GM12801 (cell line): ENCODE measurements at regions not wholly inside any gene's neighbourhood (a gene's known extent, or its start where the extent isn't known, plus 50 kb on each side); places are given as distances from the start of the nearest gene placed in this dataset.

Experiments
- TF ChIP-seq, protein P1 (sequence below): IDR thresholded peaks from one replicate; pipeline ENCODE4 v1.5.1; 2011; ENCODE audit warnings: control low read depth; ENCODE audit not compliant: insufficient read length; ENCODE audit errors: extremely low read depth

DNA sequence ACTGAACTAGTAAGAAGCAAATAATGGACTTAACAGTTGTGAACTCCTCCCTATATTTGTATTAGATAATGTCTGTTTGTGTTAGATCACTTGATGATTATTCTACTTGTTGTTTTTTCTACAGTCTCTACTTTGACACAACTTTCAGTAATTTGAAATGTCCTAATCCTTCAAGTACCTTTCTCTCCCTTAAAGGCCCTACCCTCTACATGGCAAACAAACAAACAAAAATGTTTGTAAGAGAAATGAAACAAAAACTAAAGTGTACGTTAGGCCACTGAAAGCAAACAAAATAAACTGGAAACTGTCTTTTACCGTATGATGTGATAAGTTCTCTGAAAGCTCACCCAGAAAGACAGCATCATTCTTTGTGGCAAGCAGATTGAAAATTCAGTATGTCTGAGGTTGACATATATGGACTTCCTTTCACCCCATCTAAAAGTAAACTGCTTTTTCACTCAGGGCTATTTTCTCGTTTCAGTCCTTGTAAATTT, 255.9 kb upstream of the SNX7 start:
- TF ChIP-seq, protein P1, sequence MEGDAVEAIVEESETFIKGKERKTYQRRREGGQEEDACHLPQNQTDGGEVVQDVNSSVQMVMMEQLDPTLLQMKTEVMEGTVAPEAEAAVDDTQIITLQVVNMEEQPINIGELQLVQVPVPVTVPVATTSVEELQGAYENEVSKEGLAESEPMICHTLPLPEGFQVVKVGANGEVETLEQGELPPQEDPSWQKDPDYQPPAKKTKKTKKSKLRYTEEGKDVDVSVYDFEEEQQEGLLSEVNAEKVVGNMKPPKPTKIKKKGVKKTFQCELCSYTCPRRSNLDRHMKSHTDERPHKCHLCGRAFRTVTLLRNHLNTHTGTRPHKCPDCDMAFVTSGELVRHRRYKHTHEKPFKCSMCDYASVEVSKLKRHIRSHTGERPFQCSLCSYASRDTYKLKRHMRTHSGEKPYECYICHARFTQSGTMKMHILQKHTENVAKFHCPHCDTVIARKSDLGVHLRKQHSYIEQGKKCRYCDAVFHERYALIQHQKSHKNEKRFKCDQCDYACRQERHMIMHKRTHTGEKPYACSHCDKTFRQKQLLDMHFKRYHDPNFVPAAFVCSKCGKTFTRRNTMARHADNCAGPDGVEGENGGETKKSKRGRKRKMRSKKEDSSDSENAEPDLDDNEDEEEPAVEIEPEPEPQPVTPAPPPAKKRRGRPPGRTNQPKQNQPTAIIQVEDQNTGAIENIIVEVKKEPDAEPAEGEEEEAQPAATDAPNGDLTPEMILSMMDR = no peak

DNA sequence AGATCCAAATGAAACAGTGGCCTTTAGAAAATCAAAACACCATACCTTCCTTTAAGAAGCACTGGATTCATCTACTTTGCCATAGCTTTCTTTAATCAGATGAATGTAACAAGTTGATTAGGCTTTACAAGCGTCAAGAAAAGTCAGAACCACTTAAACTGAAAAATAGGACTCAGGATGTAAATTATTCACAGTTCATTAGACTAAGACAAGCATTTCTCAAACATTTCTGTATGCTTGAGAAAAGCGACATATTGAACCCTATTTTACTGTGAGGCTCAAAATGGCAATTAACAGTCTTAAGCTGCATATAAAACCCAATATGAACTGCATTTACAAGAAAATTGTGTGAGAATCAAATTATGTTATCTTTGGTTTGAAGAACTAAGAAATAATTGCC, 256.7 kb upstream of the SNX7 start:
- TF ChIP-seq, protein P1 = no peak

DNA sequence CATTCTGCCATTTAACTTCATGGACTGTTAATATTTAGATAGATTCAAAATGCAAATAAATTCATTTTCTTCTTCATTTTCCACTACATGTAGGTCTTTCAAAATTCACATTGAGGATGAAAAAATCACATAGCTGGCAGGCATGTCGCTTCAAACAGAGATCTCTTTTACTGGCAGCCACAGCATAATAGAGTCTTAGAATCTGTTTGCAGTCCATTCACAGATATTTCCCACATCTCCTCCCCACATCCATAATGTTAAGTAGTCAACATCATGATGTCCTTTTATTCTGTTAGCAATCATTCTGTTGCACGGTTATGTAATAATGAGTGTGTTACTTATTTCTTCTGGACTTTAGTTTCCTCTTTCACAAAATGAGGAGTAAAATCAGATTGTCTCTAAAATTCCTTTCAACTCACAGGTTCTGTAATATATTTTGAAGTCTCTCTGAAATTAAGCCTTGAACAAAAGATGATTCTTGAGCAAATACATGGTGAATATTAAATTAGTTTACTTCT, 257.5 kb upstream of the SNX7 start:
- TF ChIP-seq, protein P1 = no peak

DNA sequence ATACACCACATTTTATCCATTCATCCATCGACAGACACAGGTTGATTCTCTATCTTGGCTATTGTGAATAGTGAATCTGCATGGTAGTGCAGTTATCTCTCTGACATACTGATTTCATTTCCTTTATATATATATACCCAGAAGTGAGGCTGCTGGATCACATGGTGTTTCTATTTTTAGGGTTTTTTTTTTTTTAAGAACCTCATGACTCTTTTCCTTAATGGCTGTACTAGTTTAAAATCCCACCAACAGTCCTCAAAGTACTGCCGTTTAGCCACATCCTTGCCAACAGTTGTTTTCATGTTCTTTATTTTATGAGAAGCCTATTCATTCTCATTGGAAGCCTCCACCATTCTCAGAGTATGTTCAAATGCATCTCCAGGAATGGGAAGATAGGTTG, 258.7 kb upstream of the SNX7 start:
- TF ChIP-seq, protein P1 = no peak

DNA sequence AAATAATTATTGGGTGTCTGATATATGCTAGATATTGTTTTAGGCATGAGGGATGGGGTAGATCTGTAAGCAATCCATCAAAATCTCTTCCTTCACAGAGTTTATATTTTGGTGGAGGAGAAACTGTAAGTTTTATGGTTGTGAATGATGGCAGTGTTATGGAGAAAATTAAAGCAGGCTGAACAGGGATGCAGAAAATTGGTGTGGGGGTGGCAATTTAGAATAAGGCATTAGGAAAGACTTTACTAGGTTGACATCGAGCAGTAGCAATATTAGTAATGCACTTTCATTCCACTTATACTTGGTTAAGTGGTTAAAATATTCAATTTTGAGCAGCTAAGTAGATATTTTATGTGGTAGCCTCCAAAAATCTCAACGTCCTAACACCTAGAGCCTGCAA, 261.1 kb upstream of the SNX7 start:
- TF ChIP-seq, protein P1 = no peak

DNA sequence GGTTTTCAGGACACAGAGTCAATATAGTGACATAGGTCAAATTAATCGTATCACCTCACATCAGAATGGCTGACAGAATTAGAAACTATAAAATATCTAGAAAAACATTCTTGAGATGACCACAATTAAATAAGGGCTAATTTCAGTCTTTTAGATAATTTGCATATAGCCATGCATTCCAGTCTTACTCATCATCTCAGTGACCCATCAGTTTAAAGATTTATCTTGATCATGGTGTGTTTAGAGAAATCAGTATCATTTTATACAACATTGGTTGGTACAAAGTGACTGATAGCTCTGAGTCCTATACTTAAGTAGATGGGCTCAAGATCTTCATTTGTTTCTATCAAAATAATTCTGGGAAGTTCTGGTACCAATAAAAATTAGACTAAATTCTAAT, 262.3 kb upstream of the SNX7 start:
- TF ChIP-seq, protein P1 = no peak

DNA sequence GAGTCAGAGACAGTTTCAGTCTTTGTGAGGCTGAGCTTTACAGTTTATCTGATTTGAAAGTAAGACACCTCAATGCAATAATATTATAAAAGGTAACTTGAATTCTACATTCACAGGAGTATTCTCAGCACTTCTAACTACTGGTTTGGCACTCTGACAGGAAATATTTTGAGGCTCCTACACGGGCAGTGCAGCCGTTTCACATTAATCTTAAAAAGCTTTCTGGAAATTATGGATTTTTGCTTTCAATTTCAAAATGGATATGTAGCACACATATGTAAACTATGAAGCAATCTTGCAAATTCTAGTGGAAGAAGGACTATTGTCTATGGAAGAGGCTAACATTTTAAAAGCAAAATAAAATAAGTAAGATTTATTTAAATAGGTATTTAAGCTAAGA, 262.9 kb upstream of the SNX7 start:
- TF ChIP-seq, protein P1 = no peak

DNA sequence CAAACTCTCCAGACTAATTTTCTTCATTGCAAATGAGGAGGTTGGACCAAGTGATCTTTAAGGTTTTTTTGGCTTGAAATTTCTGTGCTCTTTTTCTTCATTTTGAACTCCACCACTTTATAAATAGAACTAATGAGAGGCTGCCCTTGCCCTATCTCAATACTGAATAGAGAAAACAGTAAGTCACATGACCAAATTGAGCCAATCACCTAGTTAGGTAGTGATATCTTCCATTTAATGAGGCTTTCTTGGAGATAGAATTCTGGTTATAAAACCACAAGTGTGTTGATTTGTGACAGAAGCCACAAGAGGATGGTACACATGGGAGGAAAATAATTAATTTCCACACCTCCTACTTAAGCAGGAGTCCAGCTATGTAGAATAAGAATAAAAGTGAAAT, 263.4 kb upstream of the SNX7 start:
- TF ChIP-seq, protein P1 = no peak
